Psoas muscle (tissue), 7 donors: ENCODE measurements at regions not wholly inside any gene's neighbourhood (a gene's known extent, or its start where the extent isn't known, plus 50 kb on each side); places are given as distances from the start of the nearest gene placed in this dataset.

ENCODE experiments used
- ATAC-seq, 4 donors: fragments of 200-7000 bp; cut with Tn5 transposase; one replicate each; pipeline ENCODE4 v1.9.1; 2020; ENCODE audit warnings: moderate library complexity in 3 of 4, mild to moderate bottlenecking in 2 of 4
- DNase-seq, 2 donors: peaks; one replicate each; pipeline ENCODE4 v3.0.0-alpha.2; 2020
- H3K27ac ChIP-seq: fragments of 200-600 bp; one replicate; pipeline ENCODE4 v1.8.0; 2022
- H3K27me3 ChIP-seq, 3 donors: fragments of 200-600 bp in 1 of 3; one replicate each; pipeline versions ENCODE4 v1.6.1 to v1.8.0; 2013 to 2022; ENCODE audit warnings: low read length in 2 of 3, mild to moderate bottlenecking in 2 of 3, moderate library complexity in 1 of 3; ENCODE audit not compliant: insufficient read depth in 3 of 3
- H3K36me3 ChIP-seq, 2 donors: fragments of 200-600 bp in 1 of 2; one replicate each; pipeline versions ENCODE4 v1.6.1 to v1.8.0; 2013 to 2022; ENCODE audit warnings: low read depth in 1 of 2, mild to moderate bottlenecking in 1 of 2, moderate library complexity in 1 of 2; ENCODE audit not compliant: insufficient read depth in 1 of 2
- H3K4me1 ChIP-seq: fragments of 200-600 bp; one replicate; pipeline ENCODE4 v1.8.0; 2022
- H3K4me3 ChIP-seq: fragments of 200-600 bp; one replicate; pipeline ENCODE4 v1.8.0; 2022; ENCODE audit warnings: mild to moderate bottlenecking
- H3K9me3 ChIP-seq: fragments of 200-600 bp; one replicate; pipeline ENCODE4 v1.8.0; 2022
- CTCF ChIP-seq: fragments of 200-600 bp; IDR thresholded peaks from one replicate; pipeline ENCODE4 v1.8.0; 2022; ENCODE audit warnings: antibody characterized with exemption
- WGBS, 3 donors: extraction: QIAGEN DNeasy Blood & Tissue Kit; methylation state at CpG; one replicate each; pipeline versions ENCODE4 v1.1.6 to v1.1.7; 2013; 5-methylcytosine and 5-hydroxymethylcytosine counted together
- intact Hi-C, 2 donors: fragments of 100-400 bp; cut with DNase I; formaldehyde crosslinking; loops; one replicate each; pipeline versions ENCODE4 v1.11.0 to v1.14.2; 2022
- donor health status: healthy with polysubstance abuse.
- donor health status: DM: no; HTN: no; CAD: no; lungs with moderate emphysema.
- donor health status: Bipolar disorder and iron deficiency.
- donor health status: healthy.
- donor health status: DM: yes; HTN: yes; CAD: no.
- donor health status: DM: no; HTN: no; CAD: no.
- donor health status: DM: yes; HTN: yes; CAD: no.

- DNase-seq = no peak
- no peak for TF ChIP-seq CTCF
- H3K36me3 ChIP-seq = no peaks in the 10 kb centered on the region
- H3K27me3 ChIP-seq = no peaks in the 10 kb centered on the region
- ATAC-seq = no peak
- no peak overlapping the region for H3K4me3 ChIP-seq
- no peak overlapping the region for H3K27ac ChIP-seq
- H3K4me1 ChIP-seq = no peaks in the 10 kb centered on the region
- no peaks in the 10 kb centered on the region for H3K9me3 ChIP-seq
- intact Hi-C loops = no loop called here
These were observed 449.1 kb upstream of the DAB1 start for GRCh38 chr1:57872913-57873312.

- 56 to 90% (median 75%) methylated on average over 1 of the region's 1 CpG for WGBS, 3 donors
- Histone ChIP-seq H3K27ac (no peak overlapping the region), H3K4me1 (no peaks in the 10 kb centered on the region), H3K4me3 (no peak overlapping the region), H3K27me3 (no peaks in the 10 kb centered on the region), H3K36me3 (no peaks in the 10 kb centered on the region), H3K9me3 (no peaks in the 10 kb centered on the region)
- DNase-seq (no peak), ATAC-seq (no peak)
- no peak for TF ChIP-seq CTCF
- intact Hi-C loops = no loop called here
These were observed 445.0 kb upstream of the DAB1 start for GRCh38 chr1:57868908-57869307.

- TF ChIP-seq CTCF = no peak
- no peak overlapping the region for H3K27ac ChIP-seq
- no peaks in the 10 kb centered on the region for H3K36me3 ChIP-seq
- H3K27me3 ChIP-seq = no peaks in the 10 kb centered on the region
- ATAC-seq (no peak), DNase-seq (no peak)
- no peaks in the 10 kb centered on the region for H3K9me3 ChIP-seq
- H3K4me1 ChIP-seq = no peaks in the 10 kb centered on the region
- intact Hi-C loops = no loop called here
- no peak overlapping the region for H3K4me3 ChIP-seq
- WGBS, 3 donors = 55 to 66% (median 65%) methylated on average over 3 of the region's 3 CpGs
These were observed 444.4 kb upstream of the DAB1 start for GRCh38 chr1:57868239-57868638.

GRCh38 chr1:57866998-57867397, 443.1 kb upstream of the DAB1 start:
- no peaks in the 10 kb centered on the region for H3K4me1 ChIP-seq
- WGBS, 3 donors = 43 to 50% (median 49%) methylated on average over 8 of the region's 8 CpGs
- no peak for ATAC-seq

More at GRCh38 chr1:57866998-57867397, 443.1 kb upstream of the DAB1 start:
- DNase-seq = no peak
- Histone ChIP-seq H3K27me3 (no peaks in the 10 kb centered on the region), H3K4me3 (no peak overlapping the region), H3K9me3 (no peaks in the 10 kb centered on the region), H3K27ac (no peak overlapping the region), H3K36me3 (no peaks in the 10 kb centered on the region)
- no peak for TF ChIP-seq CTCF
- intact Hi-C loops = no loop called here
